HL-60 (cell line): ENCODE measurements at regions not wholly inside any gene's neighbourhood (a gene's known extent, or its start where the extent isn't known, plus 50 kb on each side); places are given as distances from the start of the nearest gene placed in this dataset.

ENCODE experiments used
- CTCF ChIP-seq: IDR thresholded peaks from one replicate; pipeline ENCODE4 v1.5.1; 2011; ENCODE audit warnings: low read length, control low read depth, inconsistent platforms; ENCODE audit not compliant: insufficient read depth
- GABPA ChIP-seq: IDR thresholded peaks from 2 replicates; pipeline ENCODE4 v1.6.1; 2012; ENCODE audit warnings: low read depth
- POLR2AphosphoS5 ChIP-seq: IDR thresholded peaks from 2 replicates; pipeline ENCODE4 v1.6.1; 2012; ENCODE audit warnings: low read depth
- REST ChIP-seq: IDR thresholded peaks from 2 replicates; pipeline ENCODE4 v1.6.1; 2012; ENCODE audit warnings: low read depth; ENCODE audit not compliant: insufficient replicate concordance
- SPI1 ChIP-seq: IDR thresholded peaks from 2 replicates; pipeline ENCODE4 v1.6.1; 2012; ENCODE audit warnings: low read depth, mild to moderate bottlenecking, borderline replicate concordance

GRCh38 chr4:13276357-13276756 is 207.8 kb downstream of the RAB28 start:
- TF ChIP-seq CTCF (no peak), REST (no peak), POLR2AphosphoS5 (no peak), GABPA (no peak), SPI1 (no peak)
